HG03196 (cell line): ENCODE measurements at regions not wholly inside any gene's neighbourhood (a gene's known extent, or its start where the extent isn't known, plus 50 kb on each side); places are given as distances from the start of the nearest gene placed in this dataset.

Source experiments
- ATAC-seq: cut with Tn5 transposase; IDR thresholded peaks from one replicate; pipeline ENCODE4 v1.9.1; 2021; ENCODE audit not compliant: unreplicated experiment

GRCh38 chr18:24669502-24669901 lies 209.1 kb downstream of the HRH4 start:
- no peak for ATAC-seq

- no peak for ATAC-seq
Observed at GRCh38 chr18:24672165-24672941, 211.9 kb downstream of the HRH4 start.

GRCh38 chr18:24674200-24674599 lies 213.8 kb downstream of the HRH4 start:
- ATAC-seq: no peak

- ATAC-seq: no peak
Observed at GRCh38 chr18:24674605-24675004, 214.2 kb downstream of the HRH4 start.

GRCh38 chr18:24677011-24677410 lies 216.6 kb downstream of the HRH4 start:
- ATAC-seq: no peak

GRCh38 chr18:24678107-24678506 lies 217.7 kb downstream of the HRH4 start:
- ATAC-seq: no peak

- no peak for ATAC-seq
Observed at GRCh38 chr18:24678626-24679025, 218.2 kb downstream of the HRH4 start.

- no peak for ATAC-seq
Observed at GRCh38 chr18:24679062-24679461, 218.6 kb downstream of the HRH4 start.

- ATAC-seq: no peak
Observed at GRCh38 chr18:24683925-24684324, 223.5 kb downstream of the HRH4 start.

- ATAC-seq: no peak
Observed at GRCh38 chr18:24685254-24685959, 225.0 kb downstream of the HRH4 start.

GRCh38 chr18:24695168-24695567 lies 234.7 kb downstream of the HRH4 start:
- ATAC-seq: no peak

GRCh38 chr18:24702001-24702515 lies 241.6 kb downstream of the HRH4 start:
- ATAC-seq: no peak

GRCh38 chr18:24703316-24703715 lies 242.9 kb downstream of the HRH4 start:
- no peak for ATAC-seq

GRCh38 chr18:24704946-24705630 lies 244.7 kb downstream of the HRH4 start:
- ATAC-seq: no peak

GRCh38 chr18:24710474-24710873 lies 250.0 kb downstream of the HRH4 start:
- ATAC-seq: no peak

GRCh38 chr18:24719791-24720190 lies 259.4 kb downstream of the HRH4 start:
- ATAC-seq: no peak

- ATAC-seq: no peak
Observed at GRCh38 chr18:24721388-24721787, 261.0 kb downstream of the HRH4 start.

- ATAC-seq: no peak
Observed at GRCh38 chr18:24725644-24726415, 265.4 kb downstream of the HRH4 start.

- ATAC-seq: no peak
Observed at GRCh38 chr18:24726727-24727492, 266.5 kb downstream of the HRH4 start.

- ATAC-seq: no peak
Observed at GRCh38 chr18:24727685-24728084, 267.2 kb downstream of the HRH4 start.
